GM18502 (cell line): ENCODE measurements at regions not wholly inside any gene's neighbourhood (a gene's known extent, or its start where the extent isn't known, plus 50 kb on each side); places are given as distances from the start of the nearest gene placed in this dataset.
"Not testable (repeated sequence)": the region's sequence is repeated elsewhere in the genome, so short reads cannot be mapped to it uniquely, and the experiment has no call there.

Source experiments
- ATAC-seq: cut with Tn5 transposase; IDR thresholded peaks from one replicate; pipeline ENCODE4 v1.9.1; 2021; ENCODE audit warnings: mild to moderate bottlenecking; ENCODE audit not compliant: unreplicated experiment, poor library complexity

GRCh38 chr16:86942151-86943051 is 364.1 kb downstream of the FOXL1 start:
- no peak for ATAC-seq

DNA sequence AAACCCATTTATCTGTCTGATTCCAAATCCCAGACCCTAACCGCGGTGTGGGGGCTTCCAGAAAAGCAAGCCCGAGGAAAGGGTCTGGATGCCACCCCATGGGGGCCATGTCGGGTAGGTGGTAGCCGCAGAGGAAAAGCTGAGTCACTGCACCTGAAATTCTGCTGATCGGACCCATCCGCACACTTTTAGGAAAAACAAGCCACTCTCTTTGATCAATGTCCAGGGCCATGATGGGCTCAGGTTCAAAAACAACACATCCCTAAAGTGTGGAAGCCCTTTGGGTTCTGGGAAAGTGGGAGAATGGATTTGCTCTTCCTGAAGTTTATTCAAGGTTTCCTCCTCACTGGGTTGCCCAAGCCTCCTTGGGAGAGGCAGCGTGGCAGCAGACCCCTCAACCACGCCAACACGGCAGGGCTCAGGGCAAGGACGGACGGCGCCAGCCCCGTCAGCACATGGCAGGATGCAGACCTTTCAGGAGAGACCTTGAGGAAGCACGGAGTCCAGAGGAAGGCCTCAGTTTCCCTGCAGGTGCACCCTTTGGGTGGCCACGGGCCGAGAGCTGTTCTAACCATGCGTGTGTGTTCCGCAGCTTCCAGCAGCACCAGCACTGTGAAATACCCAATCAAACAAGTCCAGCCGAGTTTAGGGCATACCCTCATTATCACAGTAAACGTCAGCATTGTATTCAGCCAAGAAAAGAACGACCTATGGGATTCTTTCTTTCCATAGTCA is 367.0 kb downstream of the FOXL1 start:
- ATAC-seq = no peak

GRCh38 chr16:86946396-86946795 is 368.0 kb downstream of the FOXL1 start:
- no peak for ATAC-seq

DNA sequence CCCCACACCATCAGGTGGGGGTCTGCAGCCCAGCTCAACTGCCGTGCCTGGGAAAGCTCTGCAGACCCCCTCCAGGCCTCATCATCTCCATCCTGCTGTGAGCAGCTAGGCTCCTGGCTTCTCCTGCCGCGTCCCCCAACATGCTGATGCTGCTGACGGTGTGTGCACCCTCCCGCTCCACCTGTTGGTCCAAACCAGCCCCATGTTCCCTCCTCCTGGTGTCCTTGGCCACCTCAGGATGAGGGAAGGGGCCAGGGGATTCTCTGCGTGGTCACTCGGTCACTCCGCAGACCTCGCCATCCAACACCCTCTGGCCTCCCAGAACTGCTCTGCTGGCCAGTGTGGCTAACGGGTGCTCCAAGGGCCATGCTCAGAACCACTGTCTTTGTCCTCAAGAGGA is 368.6 kb downstream of the FOXL1 start:
- ATAC-seq = no peak

DNA sequence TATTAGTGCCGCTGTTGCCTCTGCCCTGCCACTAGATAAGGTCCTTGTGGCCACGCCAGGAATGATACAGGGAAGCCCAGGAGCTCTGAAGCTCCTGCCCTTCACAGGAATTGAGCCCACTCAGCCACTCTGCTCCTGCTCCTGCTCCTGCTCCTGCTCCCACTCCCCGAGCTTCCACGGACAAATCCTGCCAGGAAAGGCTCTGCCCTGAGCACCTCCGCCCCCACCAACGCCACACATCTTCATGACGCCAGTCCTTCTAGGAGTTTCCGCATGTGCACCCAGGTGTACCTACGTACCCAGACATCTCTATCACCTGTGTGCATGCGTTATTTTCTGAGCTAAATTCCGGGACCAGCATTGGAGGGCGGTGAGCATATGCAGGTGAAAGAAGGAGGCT is 369.1 kb downstream of the C16orf95 start:
- ATAC-seq = no peak

GRCh38 chr16:86949116-86949515 is 368.1 kb downstream of the C16orf95 start:
- no peak for ATAC-seq

DNA sequence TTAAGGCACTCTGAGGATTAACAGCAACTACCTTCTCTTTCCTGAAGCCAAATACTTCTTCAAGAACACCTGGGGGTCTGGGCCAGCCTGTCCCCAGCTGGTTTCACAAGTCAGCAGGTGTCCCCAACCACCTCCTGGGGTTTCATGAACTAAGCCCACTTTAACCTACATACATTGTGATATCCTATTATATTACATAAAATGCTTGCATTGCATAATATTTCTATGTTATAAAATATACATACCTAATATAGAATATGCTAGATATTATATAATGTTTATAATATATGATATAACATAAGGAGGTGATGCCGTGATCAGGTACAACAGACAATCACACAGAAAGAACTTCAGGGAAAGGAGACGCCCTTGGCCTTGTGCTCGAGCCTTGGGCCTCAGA is 367.6 kb downstream of the C16orf95 start:
- ATAC-seq = no peak

GRCh38 chr16:86951041-86951822 is 366.0 kb downstream of the C16orf95 start:
- no peak for ATAC-seq

DNA sequence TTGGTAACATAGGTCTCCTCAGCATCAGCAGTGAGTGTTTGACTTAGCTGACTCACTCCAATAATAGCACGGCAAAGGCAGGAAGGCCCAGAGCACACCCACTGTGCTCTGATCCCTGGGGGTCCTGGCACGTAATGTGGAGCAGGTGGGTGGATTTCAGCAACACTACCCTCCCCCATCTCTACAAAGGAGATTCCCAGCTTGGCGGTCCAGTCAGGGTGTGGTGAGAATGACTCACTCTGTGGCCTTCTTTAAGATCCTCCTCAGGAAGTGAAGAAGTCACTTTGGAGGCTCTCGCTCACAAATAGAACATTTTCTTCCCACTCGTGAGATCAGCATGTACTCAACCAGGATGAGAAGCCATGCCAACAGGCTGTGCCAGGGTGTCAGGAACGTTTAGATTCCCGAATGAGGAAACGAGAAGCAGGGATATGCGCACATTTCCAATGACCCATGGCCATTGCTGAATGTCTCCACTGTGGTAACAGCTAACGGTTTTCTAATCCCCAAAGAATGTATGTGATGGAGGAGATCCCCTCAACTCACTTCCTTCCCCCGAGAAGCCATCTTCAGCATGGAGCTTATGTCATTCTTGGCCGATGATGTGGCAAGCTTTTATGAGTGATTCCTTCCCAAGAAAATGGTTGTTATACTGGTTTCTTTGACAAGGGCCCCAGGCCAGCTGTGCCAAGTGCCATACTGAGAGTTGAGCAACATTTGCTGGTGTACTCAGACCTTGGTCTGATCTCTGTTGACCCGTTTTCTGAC is 365.2 kb downstream of the C16orf95 start:
- ATAC-seq = no peak

DNA sequence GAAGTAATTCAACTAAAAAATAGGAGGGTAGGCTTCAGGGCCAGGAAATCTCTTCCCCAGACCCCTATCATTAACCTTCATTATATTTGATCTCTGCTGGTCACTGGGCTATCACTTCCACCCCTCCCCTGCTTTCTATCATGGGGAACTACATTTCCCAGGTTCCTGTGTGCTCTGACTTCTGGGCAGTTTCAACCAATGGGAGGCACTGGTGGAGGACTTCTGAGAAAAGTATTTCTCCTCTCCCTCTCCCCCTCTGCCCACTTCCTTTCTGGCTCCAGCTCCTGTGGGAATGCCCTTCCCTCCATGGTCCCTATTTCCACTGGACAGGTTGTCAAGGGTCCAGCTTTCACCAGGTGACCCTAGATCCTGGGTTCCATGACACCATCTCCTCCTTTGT is 364.4 kb downstream of the C16orf95 start:
- ATAC-seq = no peak

- no peak for ATAC-seq
Measured at GRCh38 chr16:86953631-86954391, 363.4 kb downstream of the C16orf95 start.

- no peak for ATAC-seq
Measured at GRCh38 chr16:86955136-86955855, 361.9 kb downstream of the C16orf95 start.

GRCh38 chr16:86956437-86956836 is 360.8 kb downstream of the C16orf95 start:
- no peak for ATAC-seq

GRCh38 chr16:86957662-86958198 is 359.5 kb downstream of the C16orf95 start:
- ATAC-seq = not testable (repeated sequence)

DNA sequence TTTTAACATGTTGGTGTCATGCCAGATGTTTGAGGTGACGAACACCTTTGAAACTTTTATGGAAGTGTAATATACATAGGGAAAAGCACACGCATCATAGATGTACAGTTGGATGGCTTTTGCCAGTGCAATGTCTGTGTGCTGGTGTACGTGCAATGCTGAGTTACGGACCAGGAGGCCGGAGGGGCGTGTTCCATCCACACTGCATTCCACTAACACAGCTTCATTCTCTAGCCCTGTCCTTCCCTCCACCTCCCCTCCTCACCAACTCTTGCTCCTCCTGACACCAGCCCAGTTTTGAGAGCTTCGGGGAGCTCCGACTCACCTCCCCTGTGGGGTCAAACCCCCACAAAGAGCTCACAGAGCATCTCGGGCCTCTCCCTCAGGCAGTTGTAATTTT is 358.8 kb downstream of the C16orf95 start:
- ATAC-seq = no peak

- ATAC-seq = no peak
Measured at GRCh38 chr16:86959091-86959651, 358.0 kb downstream of the C16orf95 start.

DNA sequence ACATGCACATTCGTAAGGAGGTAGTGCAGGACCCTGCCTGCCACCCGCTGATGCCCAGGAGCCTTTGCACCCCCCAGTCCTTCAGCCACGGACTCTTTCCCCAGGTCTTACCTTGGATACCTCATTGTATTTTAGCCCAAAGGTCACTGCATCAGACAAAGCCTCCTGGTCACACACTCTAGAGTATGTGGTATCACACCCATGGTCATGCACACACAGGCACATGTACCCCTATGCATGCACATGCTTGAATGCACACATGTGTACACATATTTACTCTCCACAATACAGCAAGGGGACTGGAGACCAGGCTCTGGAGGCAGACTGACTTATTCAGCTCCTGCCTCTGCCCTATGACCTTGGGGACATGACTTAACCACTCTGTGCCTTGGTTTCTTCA is 357.5 kb downstream of the C16orf95 start:
- ATAC-seq = no peak

DNA sequence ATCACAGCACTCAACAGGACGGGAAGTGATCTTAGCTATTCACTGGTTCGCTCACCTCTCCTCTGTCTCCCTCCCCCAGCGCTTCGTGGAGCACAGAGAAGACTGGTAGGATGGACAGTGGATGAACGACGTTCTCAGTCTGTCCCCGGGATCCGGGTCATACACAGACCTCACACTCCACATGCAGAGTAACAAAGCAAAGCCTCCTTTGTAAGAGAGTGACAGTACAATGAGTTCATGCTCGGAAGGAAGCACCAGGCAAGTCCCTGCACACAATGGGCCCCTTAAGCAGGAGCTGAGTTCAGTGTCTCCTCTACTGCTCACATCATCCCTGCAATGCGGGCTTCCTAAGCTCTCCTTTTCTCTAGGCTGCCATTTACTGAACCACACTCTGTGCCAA is 356.9 kb downstream of the C16orf95 start:
- no peak for ATAC-seq
